T-cell (primary cell): ENCODE measurements at regions not wholly inside any gene's neighbourhood (a gene's known extent, or its start where the extent isn't known, plus 50 kb on each side); places are given as distances from the start of the nearest gene placed in this dataset.

Experiments used
- ATAC-seq, 4 experiments: fragments of 200-7000 bp in 3 of 4; fragments of 150-1000 bp in 1 of 4; cut with Tn5 transposase; replicated peaks in 1 of 4; 1 replicate in 3 of 4; 2 replicates in 1 of 4; pipeline ENCODE4 v1.10.0; 2021; ENCODE audit warnings: moderate library complexity in 3 of 4, mild to moderate bottlenecking in 2 of 4, moderate number of reproducible peaks in 1 of 4
- CTCF ChIA-PET, 2 donors: fragments of 300-600 bp; sonication (Branson Sonifier 250); formaldehyde crosslinking; loops; one replicate each; lab custom pipeline; 2022; ENCODE audit warnings: antibody characterized with exemption in 2 of 2; lab: Charles Lee
- POLR2A ChIA-PET, 2 donors: fragments of 300-600 bp; sonication (Branson Sonifier 250); formaldehyde crosslinking; loops; one replicate each; lab custom pipeline; 2022; ENCODE audit warnings: antibody characterized with exemption in 2 of 2; lab: Charles Lee
- DNase-seq, 35 experiments: peaks; one replicate each; pipeline versions ENCODE4 v3.0.0 to v3.0.0-alpha.2; 2013 to 2023
- H3K27ac ChIP-seq: one replicate; pipeline ENCODE4 v1.5.1; 2013; ENCODE audit warnings: low read length
- H3K27me3 ChIP-seq, 2 experiments: replicated peaks in 1 of 2; 1 replicate in 1 of 2; 2 replicates in 1 of 2; pipeline versions ENCODE4 v1.6.1 to v1.7.0; 2013; ENCODE audit warnings: low read length in 1 of 2, mixed read lengths in 1 of 2; ENCODE audit not compliant: control insufficient read depth in 2 of 2, insufficient read depth in 2 of 2; ENCODE audit errors: extremely low read depth in 1 of 2
- H3K36me3 ChIP-seq, 2 donors: 1 replicate in 1 of 2; 2 replicates in 1 of 2; pipeline versions ENCODE4 v1.6.1 to v1.7.0; 2013; ENCODE audit warnings: low read length in 1 of 2; ENCODE audit not compliant: control insufficient read depth in 2 of 2, insufficient read depth in 1 of 2; ENCODE audit errors: extremely low read depth in 1 of 2
- H3K4me1 ChIP-seq, 2 experiments: 1 replicate in 1 of 2; 2 replicates in 1 of 2; pipeline versions ENCODE4 v1.6.1 to v1.7.0; 2013; ENCODE audit warnings: low read length in 2 of 2, mixed read lengths in 1 of 2; ENCODE audit not compliant: insufficient read depth in 2 of 2, control insufficient read depth in 1 of 2; ENCODE audit errors: extremely low read depth in 1 of 2
- H3K4me3 ChIP-seq, 2 donors: 1 replicate in 1 of 2; 2 replicates in 1 of 2; pipeline versions ENCODE4 v1.5.1 to v1.7.0; 2013; ENCODE audit warnings: mild to moderate bottlenecking in 2 of 2, low read length in 1 of 2, moderate library complexity in 1 of 2; ENCODE audit not compliant: control insufficient read depth in 1 of 2; ENCODE audit errors: extremely low read depth in 1 of 2
- H3K9me3 ChIP-seq: 2 replicates; pipeline ENCODE4 v1.7.0; 2013
- H3K27ac Mint-ChIP-seq, 2 donors: one replicate each; pipeline ENCODE4 v1.8.0; 2020 to 2021; ENCODE audit warnings: mild to moderate bottlenecking in 2 of 2, mixed read lengths in 2 of 2
- H3K27me3 Mint-ChIP-seq, 2 donors: one replicate each; pipeline ENCODE4 v1.8.0; 2021 to 2022; ENCODE audit warnings: mixed read lengths in 2 of 2
- H3K36me3 Mint-ChIP-seq: one replicate; pipeline ENCODE4 v1.8.0; 2021; ENCODE audit warnings: mixed read lengths
- H3K4me1 Mint-ChIP-seq, 3 donors: one replicate each; pipeline ENCODE4 v1.8.0; 2020 to 2022; ENCODE audit warnings: mixed read lengths in 3 of 3, mild to moderate bottlenecking in 1 of 3
- H3K4me3 Mint-ChIP-seq, 3 donors: one replicate each; pipeline ENCODE4 v1.8.0; 2020 to 2022; ENCODE audit warnings: mild to moderate bottlenecking in 3 of 3, mixed read lengths in 3 of 3, moderate library complexity in 3 of 3
- H3K9me3 Mint-ChIP-seq, 3 donors: one replicate each; pipeline ENCODE4 v1.8.0; 2020 to 2022; ENCODE audit warnings: mixed read lengths in 3 of 3
- WGBS: methylation state at CpG from one replicate; pipeline ENCODE4 v1.1.5; 2013; ENCODE audit warnings: missing lambda C conversion rate; ENCODE audit not compliant: insufficient coverage; 5-methylcytosine and 5-hydroxymethylcytosine counted together

- Histone ChIP-seq H3K9me3 (no peaks in the 10 kb centered on the region), H3K4me3 (no peak overlapping the region), H3K4me1 (no peaks in the 10 kb centered on the region), H3K27me3 (no peaks in the 10 kb centered on the region), H3K27ac (no peak overlapping the region), H3K36me3 (no peaks in the 10 kb centered on the region)
- H3K4me3 Mint-ChIP-seq, result no peak overlapping the region
- H3K27me3 Mint-ChIP-seq, result peaks cover 3 to 5% of the 10 kb centered on the region in 2 donors
- ChIA-PET CTCF (no interaction called here), POLR2A (no interaction called here)
- H3K9me3 Mint-ChIP-seq, result peaks cover 7 to 18% (median 11%) of the 10 kb centered on the region in 3 donors
- no peak overlapping the region for H3K27ac Mint-ChIP-seq
- WGBS, result no CpG with 5 or more reads among the region's 2 CpGs
- DNase-seq (no peak), ATAC-seq (no peak)
- H3K36me3 Mint-ChIP-seq, result no peaks in the 10 kb centered on the region
- no peaks in the 10 kb centered on the region for H3K4me1 Mint-ChIP-seq
These were observed 281.3 kb downstream of the IDS start for GRCh38 chrX:149223854-149224253.

- Mint-ChIP-seq H3K4me1 (no peaks in the 10 kb centered on the region), H3K36me3 (no peaks in the 10 kb centered on the region), H3K9me3 (peaks cover under 1 to 6% (median 3%) of the 10 kb centered on the region in 3 donors), H3K27me3 (peaks cover 3 to 9% of the 10 kb centered on the region in 2 donors), H3K27ac (no peak overlapping the region), H3K4me3 (no peak overlapping the region)
- ChIA-PET POLR2A (no interaction called here), CTCF (no interaction called here)
- no peaks in the 10 kb centered on the region for H3K9me3 ChIP-seq
- no peaks in the 10 kb centered on the region for H3K36me3 ChIP-seq
- ATAC-seq (no peak), DNase-seq (no peak)
- no peaks in the 10 kb centered on the region for H3K27me3 ChIP-seq
- no peak overlapping the region for H3K4me3 ChIP-seq
- WGBS, result no CpG with 5 or more reads among the region's 1 CpG
- no peak overlapping the region for H3K27ac ChIP-seq
- no peaks in the 10 kb centered on the region for H3K4me1 ChIP-seq
These were observed 283.1 kb downstream of the IDS start for GRCh38 chrX:149222040-149222439.

GRCh38 chrX:149221230-149221629 lies 283.9 kb downstream of the IDS start:
- POLR2A ChIA-PET, result no interaction called here
- no peak for ATAC-seq
- H3K4me1 Mint-ChIP-seq, result no peaks in the 10 kb centered on the region

GRCh38 chrX:149213264-149213663 lies 291.8 kb downstream of the IDS start:
- no CpG with 5 or more reads among the region's 1 CpG for WGBS
- CTCF ChIA-PET, result no interaction called here
- no peak for ATAC-seq

More at GRCh38 chrX:149221230-149221629, 283.9 kb downstream of the IDS start:
- H3K27me3 Mint-ChIP-seq, result peaks cover 3 to 13% of the 10 kb centered on the region in 2 donors
- no peak overlapping the region for H3K4me3 Mint-ChIP-seq
- H3K9me3 Mint-ChIP-seq, result peaks cover 0 to 4% (median 3%) of the 10 kb centered on the region in 3 donors
- H3K4me3 ChIP-seq, result no peak overlapping the region
- H3K4me1 ChIP-seq, result no peaks in the 10 kb centered on the region
- 60% methylated on average over 1 of the region's 6 CpGs for WGBS
- no peak overlapping the region for H3K27ac ChIP-seq
- no peaks in the 10 kb centered on the region for H3K36me3 ChIP-seq
- H3K36me3 Mint-ChIP-seq, result no peaks in the 10 kb centered on the region
- H3K27ac Mint-ChIP-seq, result no peak overlapping the region
- H3K9me3 ChIP-seq, result no peaks in the 10 kb centered on the region
- no peak for DNase-seq
- no peaks in the 10 kb centered on the region for H3K27me3 ChIP-seq
- CTCF ChIA-PET, result no interaction called here

GRCh38 chrX:149208307-149208706 lies 296.8 kb downstream of the IDS start:
- ChIA-PET POLR2A (no interaction called here), CTCF (no interaction called here)
- H3K4me3 ChIP-seq, result no peak overlapping the region
- Mint-ChIP-seq H3K9me3 (no peaks in the 10 kb centered on the region), H3K27ac (no peak overlapping the region), H3K27me3 (peaks cover 2 to 13% of the 10 kb centered on the region in 2 donors), H3K4me1 (peaks cover 0 to 5% (median 0%) of the 10 kb centered on the region in 3 donors), H3K4me3 (no peak overlapping the region), H3K36me3 (no peaks in the 10 kb centered on the region)
- WGBS, result no CpG with 5 or more reads among the region's 3 CpGs
- no peaks in the 10 kb centered on the region for H3K27me3 ChIP-seq
- no peaks in the 10 kb centered on the region for H3K4me1 ChIP-seq
- DNase-seq (no peak), ATAC-seq (no peak)
- H3K36me3 ChIP-seq, result no peaks in the 10 kb centered on the region
- H3K9me3 ChIP-seq, result no peaks in the 10 kb centered on the region
- no peak overlapping the region for H3K27ac ChIP-seq

More at GRCh38 chrX:149213264-149213663, 291.8 kb downstream of the IDS start:
- peaks cover 0 to 7% (median 4%) of the 10 kb centered on the region in 3 donors for H3K9me3 Mint-ChIP-seq
- H3K36me3 ChIP-seq, result no peaks in the 10 kb centered on the region
- no peaks in the 10 kb centered on the region for H3K4me1 Mint-ChIP-seq
- H3K4me3 ChIP-seq, result no peak overlapping the region
- no peak overlapping the region for H3K4me3 Mint-ChIP-seq
- H3K4me1 ChIP-seq, result no peaks in the 10 kb centered on the region
- POLR2A ChIA-PET, result no interaction called here
- no peaks in the 10 kb centered on the region for H3K36me3 Mint-ChIP-seq
- no peak overlapping the region for H3K27ac ChIP-seq
- no peak for DNase-seq
- no peaks in the 10 kb centered on the region for H3K27me3 ChIP-seq
- H3K27me3 Mint-ChIP-seq, result peaks cover 0 to 11% of the 10 kb centered on the region in 2 donors
- no peak overlapping the region for H3K27ac Mint-ChIP-seq
- no peaks in the 10 kb centered on the region for H3K9me3 ChIP-seq

GRCh38 chrX:149207518-149207917 lies 297.6 kb downstream of the IDS start:
- Mint-ChIP-seq H3K4me3 (no peak overlapping the region), H3K27me3 (peaks cover 2 to 19% of the 10 kb centered on the region in 2 donors), H3K4me1 (peaks cover 0 to 5% (median 0%) of the 10 kb centered on the region in 3 donors), H3K9me3 (no peaks in the 10 kb centered on the region), H3K36me3 (no peaks in the 10 kb centered on the region), H3K27ac (no peak overlapping the region)
- no peak for DNase-seq
- WGBS, result no CpG with 5 or more reads among the region's 3 CpGs
- no peaks in the 10 kb centered on the region for H3K9me3 ChIP-seq
- no peak overlapping the region for H3K27ac ChIP-seq
- no peak overlapping the region for H3K4me3 ChIP-seq
- H3K27me3 ChIP-seq, result no peaks in the 10 kb centered on the region
- ChIA-PET CTCF (no interaction called here), POLR2A (no interaction called here)
- no peak for ATAC-seq
- no peaks in the 10 kb centered on the region for H3K4me1 ChIP-seq
- no peaks in the 10 kb centered on the region for H3K36me3 ChIP-seq

- ChIA-PET POLR2A (no interaction called here), CTCF (no interaction called here)
- H3K27ac ChIP-seq, result no peak overlapping the region
- Mint-ChIP-seq H3K4me3 (no peak overlapping the region), H3K4me1 (peaks cover 0 to 5% (median 0%) of the 10 kb centered on the region in 3 donors), H3K27me3 (peaks cover 2 to 19% of the 10 kb centered on the region in 2 donors), H3K27ac (no peak overlapping the region), H3K36me3 (no peaks in the 10 kb centered on the region), H3K9me3 (no peaks in the 10 kb centered on the region)
- H3K9me3 ChIP-seq, result no peaks in the 10 kb centered on the region
- DNase-seq (no peak), ATAC-seq (no peak)
- H3K4me1 ChIP-seq, result no peaks in the 10 kb centered on the region
- H3K36me3 ChIP-seq, result no peaks in the 10 kb centered on the region
- no peak overlapping the region for H3K4me3 ChIP-seq
- no CpG with 5 or more reads among the region's 1 CpG for WGBS
- H3K27me3 ChIP-seq, result no peaks in the 10 kb centered on the region
These were observed 299.2 kb downstream of the IDS start for GRCh38 chrX:149205937-149206336.
